H1 (cell line): ENCODE measurements at regions not wholly inside any gene's neighbourhood (a gene's known extent, or its start where the extent isn't known, plus 50 kb on each side); places are given as distances from the start of the nearest gene placed in this dataset.

Experiments used
- CEBPB ChIP-seq: IDR thresholded peaks from 2 replicates; pipeline ENCODE4 v1.6.1; 2012; ENCODE audit warnings: low read depth, low read length
- MAFK ChIP-seq: IDR thresholded peaks from 2 replicates; pipeline ENCODE4 v1.6.1; 2012; ENCODE audit warnings: low read depth, mild to moderate bottlenecking, improper control_type of control experiment, low read length
- SAP30 ChIP-seq: fragments of 300-600 bp; sonication (generic); IDR thresholded peaks from 2 replicates; pipeline ENCODE4 v1.7.1; 2012; ENCODE audit warnings: low read length, moderate library complexity, mild to moderate bottlenecking, inconsistent platforms; ENCODE audit not compliant: insufficient read depth, insufficient replicate concordance
- TF ChIP-seq, protein P1 (sequence below): IDR thresholded peaks from 2 replicates; pipeline ENCODE4 v1.6.1; 2012; ENCODE audit warnings: low read length, inconsistent platforms
- TF ChIP-seq, protein P2 (sequence below): IDR thresholded peaks from 2 replicates; pipeline ENCODE4 v1.6.1; 2012; ENCODE audit warnings: inconsistent platforms

DNA sequence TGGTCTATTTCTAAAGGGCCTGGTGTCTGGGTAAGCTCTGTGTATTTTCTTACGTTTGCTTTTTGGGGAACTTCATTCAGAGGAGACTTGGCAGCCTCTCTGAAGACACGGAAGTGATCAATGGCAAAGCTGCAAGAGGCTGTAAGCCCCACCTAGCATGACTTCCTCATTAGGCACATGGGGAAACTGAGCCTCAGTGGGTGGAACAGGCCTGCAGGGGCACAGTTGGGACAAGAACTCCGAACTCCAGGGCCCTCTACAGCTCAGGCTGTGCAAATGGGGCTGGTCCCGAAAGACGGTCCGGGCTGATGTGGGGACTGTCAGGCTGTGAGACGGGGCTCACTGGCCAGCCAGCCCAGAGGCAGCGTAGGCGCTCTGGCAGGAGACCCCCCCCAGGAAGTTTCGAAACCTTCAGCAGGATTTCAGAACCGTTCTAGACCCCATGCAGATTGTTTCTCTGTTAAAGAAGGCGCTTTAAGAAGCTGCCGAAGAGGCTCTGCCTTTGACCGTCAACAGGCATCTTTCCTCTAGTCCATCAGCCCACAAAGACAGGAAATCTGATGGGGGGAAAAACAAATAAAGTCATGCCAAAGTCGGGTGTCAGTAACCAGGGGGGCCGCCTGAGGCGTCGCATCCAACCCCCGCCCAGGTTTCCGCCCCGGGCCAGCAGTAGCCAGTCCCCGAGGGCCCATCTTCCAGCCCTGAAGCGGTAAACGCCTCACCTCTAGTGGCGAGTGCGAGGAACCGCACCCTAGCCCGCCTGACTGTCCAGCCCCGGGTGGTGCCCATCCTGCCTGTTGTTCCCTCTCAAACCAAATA, 79.8 kb upstream of the TBC1D3K start (continued):
- TF ChIP-seq CEBPB: 0 out of 2 replicates have a peak, but pooled peaks have one; percentile 10
- TF ChIP-seq SAP30: no peak
- TF ChIP-seq MAFK: no peak
- TF ChIP-seq, protein P1, sequence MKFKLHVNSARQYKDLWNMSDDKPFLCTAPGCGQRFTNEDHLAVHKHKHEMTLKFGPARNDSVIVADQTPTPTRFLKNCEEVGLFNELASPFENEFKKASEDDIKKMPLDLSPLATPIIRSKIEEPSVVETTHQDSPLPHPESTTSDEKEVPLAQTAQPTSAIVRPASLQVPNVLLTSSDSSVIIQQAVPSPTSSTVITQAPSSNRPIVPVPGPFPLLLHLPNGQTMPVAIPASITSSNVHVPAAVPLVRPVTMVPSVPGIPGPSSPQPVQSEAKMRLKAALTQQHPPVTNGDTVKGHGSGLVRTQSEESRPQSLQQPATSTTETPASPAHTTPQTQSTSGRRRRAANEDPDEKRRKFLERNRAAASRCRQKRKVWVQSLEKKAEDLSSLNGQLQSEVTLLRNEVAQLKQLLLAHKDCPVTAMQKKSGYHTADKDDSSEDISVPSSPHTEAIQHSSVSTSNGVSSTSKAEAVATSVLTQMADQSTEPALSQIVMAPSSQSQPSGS: no peak
- TF ChIP-seq, protein P2, sequence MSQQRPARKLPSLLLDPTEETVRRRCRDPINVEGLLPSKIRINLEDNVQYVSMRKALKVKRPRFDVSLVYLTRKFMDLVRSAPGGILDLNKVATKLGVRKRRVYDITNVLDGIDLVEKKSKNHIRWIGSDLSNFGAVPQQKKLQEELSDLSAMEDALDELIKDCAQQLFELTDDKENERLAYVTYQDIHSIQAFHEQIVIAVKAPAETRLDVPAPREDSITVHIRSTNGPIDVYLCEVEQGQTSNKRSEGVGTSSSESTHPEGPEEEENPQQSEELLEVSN: 0 out of 2 replicates have a peak, but pooled peaks have one; percentile 51
